GM12892 (cell line): ENCODE measurements at regions not wholly inside any gene's neighbourhood (a gene's known extent, or its start where the extent isn't known, plus 50 kb on each side); places are given as distances from the start of the nearest gene placed in this dataset.

Experiments used
- POLR2A ChIP-seq: IDR thresholded peaks from 2 replicates; pipeline ENCODE4 v1.6.1; 2011; ENCODE audit warnings: low read depth, low read length, control low read depth
- POLR2AphosphoS5 ChIP-seq: IDR thresholded peaks from 2 replicates; pipeline ENCODE4 v1.6.1; 2011; ENCODE audit warnings: low read depth, low read length, control low read depth

- no peak for TF ChIP-seq POLR2AphosphoS5
- TF ChIP-seq POLR2A, result no peak
These were observed 720.8 kb upstream of the ADAMTS16 start for GRCh38 chr5:4419281-4419680.
